ENCODE measurements at regions not wholly inside any gene's neighbourhood (a gene's known extent, or its start where the extent isn't known, plus 50 kb on each side); places are given as distances from the start of the nearest gene placed in this dataset.
"Not testable (repeated sequence)": the region's sequence is repeated elsewhere in the genome, so short reads cannot be mapped to it uniquely, and the experiment has no call there.

- TF ChIP-seq, protein P1, sequence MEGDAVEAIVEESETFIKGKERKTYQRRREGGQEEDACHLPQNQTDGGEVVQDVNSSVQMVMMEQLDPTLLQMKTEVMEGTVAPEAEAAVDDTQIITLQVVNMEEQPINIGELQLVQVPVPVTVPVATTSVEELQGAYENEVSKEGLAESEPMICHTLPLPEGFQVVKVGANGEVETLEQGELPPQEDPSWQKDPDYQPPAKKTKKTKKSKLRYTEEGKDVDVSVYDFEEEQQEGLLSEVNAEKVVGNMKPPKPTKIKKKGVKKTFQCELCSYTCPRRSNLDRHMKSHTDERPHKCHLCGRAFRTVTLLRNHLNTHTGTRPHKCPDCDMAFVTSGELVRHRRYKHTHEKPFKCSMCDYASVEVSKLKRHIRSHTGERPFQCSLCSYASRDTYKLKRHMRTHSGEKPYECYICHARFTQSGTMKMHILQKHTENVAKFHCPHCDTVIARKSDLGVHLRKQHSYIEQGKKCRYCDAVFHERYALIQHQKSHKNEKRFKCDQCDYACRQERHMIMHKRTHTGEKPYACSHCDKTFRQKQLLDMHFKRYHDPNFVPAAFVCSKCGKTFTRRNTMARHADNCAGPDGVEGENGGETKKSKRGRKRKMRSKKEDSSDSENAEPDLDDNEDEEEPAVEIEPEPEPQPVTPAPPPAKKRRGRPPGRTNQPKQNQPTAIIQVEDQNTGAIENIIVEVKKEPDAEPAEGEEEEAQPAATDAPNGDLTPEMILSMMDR (IDR thresholded peaks at IDR 0.05; ENCODE audit: control insufficient read depth, insufficient read depth, low read depth, low read length, missing control alignments) = no peak
- H3K4me3 ChIP-seq (ENCODE audit: control insufficient read depth, low read depth, low read length) = no peak overlapping the region
- no peak for DNase-seq (ENCODE audit: low read depth)
Measured at GRCh38 chr14:105881021-105881930, 354.9 kb downstream of the TMEM121 start.

- not testable (repeated sequence) for DNase-seq (ENCODE audit: low read depth); H3K4me3 ChIP-seq (ENCODE audit: control insufficient read depth, low read depth, low read length)
Measured at GRCh38 chr14:105882011-105882410, 355.6 kb downstream of the TMEM121 start.

DNA sequence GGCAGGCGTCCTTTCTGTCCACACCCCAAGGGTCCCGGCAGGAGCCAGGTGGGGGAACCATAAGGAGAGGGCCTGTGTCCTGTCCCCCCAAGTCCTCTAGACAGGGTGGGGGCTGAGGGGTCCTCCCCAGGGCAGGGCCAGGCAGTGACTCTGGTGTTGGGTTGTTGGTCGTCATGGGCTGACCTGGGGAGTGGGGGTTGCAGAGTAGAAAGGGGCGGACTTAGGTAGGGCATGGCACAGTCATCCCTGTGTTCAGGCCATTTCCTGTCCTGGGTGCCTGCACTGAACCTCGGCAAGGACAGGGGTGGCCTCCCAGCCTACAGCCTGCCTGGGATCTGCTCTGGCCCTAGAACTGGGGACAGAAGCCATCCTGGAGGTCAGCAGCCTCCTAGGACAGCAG is 356.2 kb downstream of the TMEM121 start:
- no peak for DNase-seq (ENCODE audit: low read depth)
- no peak overlapping the region for H3K4me3 ChIP-seq (ENCODE audit: control insufficient read depth, low read depth, low read length)
- TF ChIP-seq, protein P1 (IDR thresholded peaks at IDR 0.05; ENCODE audit: control insufficient read depth, insufficient read depth, low read depth, low read length, missing control alignments) = no peak

DNA sequence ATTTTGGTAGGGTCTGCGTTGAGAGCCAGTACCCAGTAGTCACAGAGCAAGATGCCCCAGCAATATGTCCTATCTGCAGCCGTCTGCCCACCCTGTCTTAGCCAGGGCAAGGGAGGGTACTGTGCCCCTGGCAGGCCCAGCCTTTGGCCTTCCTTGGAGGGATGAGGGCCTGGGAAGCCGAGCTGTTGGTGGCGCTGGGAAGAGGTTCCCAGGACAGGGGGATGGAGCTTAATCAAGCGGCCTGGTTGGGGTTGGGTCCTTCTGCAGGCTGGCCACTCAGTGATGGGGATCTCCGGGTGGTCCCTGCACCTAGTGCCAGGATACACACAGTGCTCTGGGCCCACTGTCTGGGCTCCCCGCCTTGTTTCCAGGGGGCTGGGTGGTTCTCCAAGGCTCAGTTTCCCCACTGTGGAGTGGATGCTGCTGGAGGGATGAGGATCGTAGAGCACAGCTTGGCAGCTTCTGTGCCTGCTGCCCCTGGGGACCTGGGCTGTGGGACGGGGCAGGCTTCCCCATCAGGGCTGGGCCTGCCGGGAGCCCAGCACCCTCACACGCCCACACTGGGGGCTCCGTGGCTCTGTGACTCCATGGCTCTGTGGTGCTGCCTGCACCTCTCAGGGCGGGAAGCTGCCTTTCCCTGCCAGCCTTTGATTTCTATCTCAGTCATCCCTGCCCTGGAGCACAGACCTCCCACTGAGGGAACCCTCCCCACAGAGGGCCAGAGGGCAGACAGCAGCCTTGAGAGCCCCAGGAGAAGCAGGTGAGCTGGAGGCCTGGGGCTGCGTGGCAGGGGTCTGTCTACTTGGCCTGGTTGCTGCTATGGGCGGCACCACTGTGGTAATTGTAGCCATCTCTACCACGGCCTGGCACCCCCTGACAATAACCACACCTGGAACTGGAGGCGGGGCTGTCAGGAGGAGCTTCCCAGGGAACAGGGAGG is 357.0 kb downstream of the TMEM121 start:
- no peak overlapping the region for H3K4me3 ChIP-seq (ENCODE audit: control insufficient read depth, low read depth, low read length)
- TF ChIP-seq, protein P1 (IDR thresholded peaks at IDR 0.05; ENCODE audit: control insufficient read depth, insufficient read depth, low read depth, low read length, missing control alignments) = no peak
- no peak for DNase-seq (ENCODE audit: low read depth)

- DNase-seq (ENCODE audit: low read depth); H3K4me3 ChIP-seq (ENCODE audit: control insufficient read depth, low read depth, low read length): not testable (repeated sequence)
Measured at GRCh38 chr14:105884192-105884807, 357.9 kb downstream of the TMEM121 start.

- TF ChIP-seq, protein P1 (IDR thresholded peaks at IDR 0.05; ENCODE audit: control insufficient read depth, insufficient read depth, low read depth, low read length, missing control alignments) = no peak
- DNase-seq (ENCODE audit: low read depth) = no peak
- H3K4me3 ChIP-seq (ENCODE audit: control insufficient read depth, low read depth, low read length) = no peak overlapping the region
Measured at GRCh38 chr14:105884808-105885281, 358.5 kb downstream of the TMEM121 start.

- TF ChIP-seq, protein P1 (IDR thresholded peaks at IDR 0.05; ENCODE audit: control insufficient read depth, insufficient read depth, low read depth, low read length, missing control alignments) = no peak
- DNase-seq (ENCODE audit: low read depth) = no peak
- H3K4me3 ChIP-seq (ENCODE audit: control insufficient read depth, low read depth, low read length) = no peak overlapping the region
Measured at GRCh38 chr14:105885561-105886320, 359.4 kb downstream of the TMEM121 start.

DNA sequence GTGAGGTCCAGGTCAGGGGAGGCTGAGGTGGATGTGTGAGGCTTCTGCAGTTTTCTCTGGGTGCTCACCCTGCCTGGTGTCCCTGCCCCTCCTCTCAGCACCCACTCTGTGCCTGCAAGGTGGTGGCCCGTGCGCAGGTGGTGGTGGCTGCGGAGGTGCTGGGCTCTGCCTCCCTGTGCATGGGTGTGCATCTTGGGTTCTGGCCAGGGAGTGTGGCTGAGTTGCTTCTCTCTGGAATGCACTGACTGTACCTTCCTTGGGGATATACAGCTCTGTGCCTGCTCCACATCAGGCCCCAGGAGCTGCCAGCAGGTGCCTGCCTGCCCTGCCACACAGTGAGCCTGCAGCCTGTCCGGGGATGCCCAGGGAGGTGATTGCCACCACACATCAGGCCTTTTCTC is 360.4 kb downstream of the TMEM121 start:
- DNase-seq (ENCODE audit: low read depth); H3K4me3 ChIP-seq (ENCODE audit: control insufficient read depth, low read depth, low read length): not testable (repeated sequence)
